Left ventricle myocardium inferior (tissue), 1 donor: ENCODE measurements at regions not wholly inside any gene's neighbourhood (a gene's known extent, or its start where the extent isn't known, plus 50 kb on each side); places are given as distances from the start of the nearest gene placed in this dataset.

ENCODE experiments used
- DNase-seq: peaks from one replicate; pipeline ENCODE4 v3.0.0-alpha.2; 2020
- H3K27ac ChIP-seq: fragments of 200-600 bp; replicated peaks from 2 replicates; pipeline ENCODE4 v1.8.0; 2021
- H3K27me3 ChIP-seq: fragments of 200-600 bp; 2 replicates; pipeline ENCODE4 v1.8.0; 2021; ENCODE audit warnings: low read depth
- H3K36me3 ChIP-seq: fragments of 200-600 bp; 2 replicates; pipeline ENCODE4 v1.8.0; 2021
- H3K4me1 ChIP-seq: fragments of 200-600 bp; 2 replicates; pipeline ENCODE4 v1.8.0; 2021
- H3K4me3 ChIP-seq: fragments of 200-600 bp; 2 replicates; pipeline ENCODE4 v1.8.0; 2021; ENCODE audit warnings: mild to moderate bottlenecking, moderate library complexity
- H3K9me3 ChIP-seq: fragments of 200-600 bp; replicated peaks from 2 replicates; pipeline ENCODE4 v1.8.0; 2021
- intact Hi-C: fragments of 100-400 bp; cut with micrococcal nuclease; formaldehyde crosslinking; loops from one replicate; pipeline ENCODE4 v1.11.0; 2022
- TF ChIP-seq, protein P1 (sequence below): fragments of 200-600 bp; IDR thresholded peaks from 2 replicates; pipeline ENCODE4 v1.8.0; 2021; ENCODE audit warnings: antibody characterized with exemption, mild to moderate bottlenecking, borderline replicate concordance
- donor health status: DM: no; HTN: yes; CAD: no; lungs with severe emphysema.

DNA sequence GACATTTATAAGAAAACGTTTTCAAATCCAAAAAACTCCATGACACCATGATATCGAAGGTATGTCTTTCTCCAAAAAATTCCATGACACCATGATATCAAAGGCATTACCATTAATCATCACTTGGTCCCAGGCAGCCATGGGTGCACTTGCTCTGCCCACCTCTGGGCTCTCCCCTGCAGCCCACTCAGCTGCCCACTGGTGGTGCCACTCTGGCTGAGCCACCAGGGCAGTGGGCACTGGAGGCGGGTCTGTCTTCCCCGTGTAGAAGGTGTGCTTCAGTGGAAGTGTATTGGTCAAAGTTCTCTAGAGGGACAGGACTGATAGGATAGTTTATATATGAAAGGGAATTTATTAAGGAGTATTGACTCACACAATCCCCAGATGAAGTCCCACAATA is 240.4 kb downstream of the KLF6 start:
- intact Hi-C loops: no loop called here
- no peaks in the 10 kb centered on the region for H3K36me3 ChIP-seq
- no peak overlapping the region for H3K4me3 ChIP-seq
- no peaks in the 10 kb centered on the region for H3K4me1 ChIP-seq
- H3K9me3 ChIP-seq: peaks cover 9% of the 10 kb centered on the region
- no peaks in the 10 kb centered on the region for H3K27me3 ChIP-seq
- TF ChIP-seq, protein P1, sequence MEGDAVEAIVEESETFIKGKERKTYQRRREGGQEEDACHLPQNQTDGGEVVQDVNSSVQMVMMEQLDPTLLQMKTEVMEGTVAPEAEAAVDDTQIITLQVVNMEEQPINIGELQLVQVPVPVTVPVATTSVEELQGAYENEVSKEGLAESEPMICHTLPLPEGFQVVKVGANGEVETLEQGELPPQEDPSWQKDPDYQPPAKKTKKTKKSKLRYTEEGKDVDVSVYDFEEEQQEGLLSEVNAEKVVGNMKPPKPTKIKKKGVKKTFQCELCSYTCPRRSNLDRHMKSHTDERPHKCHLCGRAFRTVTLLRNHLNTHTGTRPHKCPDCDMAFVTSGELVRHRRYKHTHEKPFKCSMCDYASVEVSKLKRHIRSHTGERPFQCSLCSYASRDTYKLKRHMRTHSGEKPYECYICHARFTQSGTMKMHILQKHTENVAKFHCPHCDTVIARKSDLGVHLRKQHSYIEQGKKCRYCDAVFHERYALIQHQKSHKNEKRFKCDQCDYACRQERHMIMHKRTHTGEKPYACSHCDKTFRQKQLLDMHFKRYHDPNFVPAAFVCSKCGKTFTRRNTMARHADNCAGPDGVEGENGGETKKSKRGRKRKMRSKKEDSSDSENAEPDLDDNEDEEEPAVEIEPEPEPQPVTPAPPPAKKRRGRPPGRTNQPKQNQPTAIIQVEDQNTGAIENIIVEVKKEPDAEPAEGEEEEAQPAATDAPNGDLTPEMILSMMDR: no peak
- no peak overlapping the region for H3K27ac ChIP-seq
- DNase-seq: no peak

DNA sequence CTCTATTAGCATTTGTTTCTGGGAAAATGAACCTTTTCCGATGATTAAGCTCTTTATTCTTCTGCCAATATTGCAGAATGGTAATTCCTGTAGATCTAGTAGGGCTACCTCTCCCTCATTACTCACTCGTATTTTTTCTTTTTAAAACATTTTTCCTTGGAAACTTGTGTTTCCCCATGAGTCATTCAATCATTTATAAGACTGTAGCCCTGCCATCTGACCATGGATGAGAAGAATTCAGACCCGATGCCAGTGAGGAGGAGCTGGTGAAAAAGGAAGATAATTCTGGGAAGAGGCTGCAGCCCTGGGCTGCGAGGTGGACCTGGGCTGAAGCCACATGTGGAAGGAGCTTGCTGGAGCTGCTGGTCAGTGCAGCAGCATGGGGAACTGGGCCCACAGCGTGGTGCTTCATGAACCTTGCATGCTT is 242.8 kb downstream of the KLF6 start:
- no peaks in the 10 kb centered on the region for H3K4me1 ChIP-seq
- no peak overlapping the region for H3K4me3 ChIP-seq
- TF ChIP-seq, protein P1: no peak
- no peak for DNase-seq
- H3K27me3 ChIP-seq: no peaks in the 10 kb centered on the region
- H3K9me3 ChIP-seq: peaks cover 9% of the 10 kb centered on the region
- H3K36me3 ChIP-seq: no peaks in the 10 kb centered on the region
- intact Hi-C loops: no loop called here
- no peak overlapping the region for H3K27ac ChIP-seq

- intact Hi-C loops: no loop called here
- Histone ChIP-seq H3K9me3 (no peaks in the 10 kb centered on the region), H3K27me3 (no peaks in the 10 kb centered on the region), H3K36me3 (no peaks in the 10 kb centered on the region), H3K4me1 (no peaks in the 10 kb centered on the region), H3K27ac (peak overlapping the region; percentile 38), H3K4me3 (no peak overlapping the region)
- TF ChIP-seq, protein P1: no peak
- DNase-seq: no peak
These were observed 245.2 kb downstream of the KLF6 start for GRCh38 chr10:3539696-3540383.

DNA sequence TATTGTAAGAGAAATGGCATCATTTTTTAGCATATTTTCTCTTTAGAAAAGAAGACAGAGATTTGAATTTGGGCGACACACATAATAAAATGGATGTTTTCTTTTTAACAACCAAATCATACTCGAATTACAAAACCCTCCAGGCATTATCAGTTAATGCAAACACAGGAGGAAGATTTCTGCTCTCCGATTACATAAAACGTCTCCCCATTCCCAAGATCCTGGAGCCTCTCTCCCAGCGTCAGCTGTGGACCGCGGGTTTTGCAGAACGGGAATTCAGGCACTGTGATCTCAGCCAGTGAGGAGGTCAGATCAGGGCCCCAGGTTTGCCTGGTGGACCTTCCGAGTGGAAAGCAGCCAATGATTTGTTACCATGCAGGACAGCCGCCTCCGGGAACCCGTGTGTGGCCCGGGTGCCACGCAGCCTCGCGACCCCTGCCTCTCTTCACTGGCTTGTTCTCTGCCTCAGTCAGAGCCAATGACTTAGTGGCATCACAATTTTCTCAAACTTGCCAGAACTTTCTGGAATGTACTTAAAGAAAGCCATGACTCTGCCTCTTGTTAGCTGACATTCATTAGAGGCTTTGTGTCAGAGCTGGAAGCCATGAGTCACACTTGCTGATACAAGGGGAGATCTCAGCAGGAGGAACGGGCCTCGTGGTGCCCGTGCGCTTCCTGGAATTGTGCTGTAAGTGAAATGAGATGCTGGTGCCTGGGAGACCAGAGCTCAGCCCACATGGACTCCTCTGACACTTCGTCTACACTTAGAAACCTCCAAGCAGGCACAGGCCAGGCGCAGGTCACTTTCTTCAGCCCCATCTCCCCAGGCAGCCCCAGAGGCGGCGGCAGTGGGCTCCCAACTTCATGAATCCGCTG is 246.1 kb downstream of the KLF6 start:
- intact Hi-C loops: no loop called here
- TF ChIP-seq, protein P1: no peak
- peak overlapping the region; percentile 51 for H3K27ac ChIP-seq
- no peaks in the 10 kb centered on the region for H3K4me1 ChIP-seq
- H3K27me3 ChIP-seq: no peaks in the 10 kb centered on the region
- no peaks in the 10 kb centered on the region for H3K9me3 ChIP-seq
- H3K4me3 ChIP-seq: no peak overlapping the region
- no peaks in the 10 kb centered on the region for H3K36me3 ChIP-seq
- no peak for DNase-seq

DNA sequence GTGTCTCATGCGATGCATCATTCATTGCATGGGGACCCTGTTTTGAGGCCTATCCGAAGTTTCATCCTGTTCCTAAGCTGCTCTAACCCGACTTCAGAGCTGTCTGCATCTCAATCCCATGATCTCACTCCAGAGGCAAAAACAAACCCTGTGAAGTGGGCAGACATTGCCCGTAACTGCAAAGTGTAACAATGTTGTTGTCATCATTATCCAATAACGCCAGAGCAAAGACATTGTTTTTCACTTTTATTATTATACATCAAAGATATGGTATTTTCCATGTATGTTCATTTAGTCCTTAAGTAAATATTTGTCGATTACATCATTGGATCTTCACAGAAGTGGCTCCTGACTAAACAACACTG is 246.7 kb downstream of the KLF6 start:
- Histone ChIP-seq H3K4me3 (no peak overlapping the region), H3K27ac (peak overlapping the region; percentile 51), H3K9me3 (no peaks in the 10 kb centered on the region), H3K27me3 (no peaks in the 10 kb centered on the region), H3K4me1 (no peaks in the 10 kb centered on the region), H3K36me3 (no peaks in the 10 kb centered on the region)
- intact Hi-C loops: no loop called here
- TF ChIP-seq, protein P1: no peak
- DNase-seq: no peak
